ENCODE measurements at regions not wholly inside any gene's neighbourhood (a gene's known extent, or its start where the extent isn't known, plus 50 kb on each side); places are given as distances from the start of the nearest gene placed in this dataset.

- POLR2A ChIA-PET, result no interaction called here
- DNase-seq (ENCODE audit: low read depth, low spot score) (no peak), FAIRE-seq (no peak)
- Histone ChIP-seq H3K27ac (ENCODE audit: insufficient read depth, low read depth, low read length) (no peak overlapping the region), H2AFZ (ENCODE audit: low read depth, low read length) (no peak overlapping the region), H4K20me1 (replicated peaks; ENCODE audit: control insufficient read depth, extremely low read depth, insufficient read depth, low read length) (no peaks in the 10 kb centered on the region), H3K79me2 (ENCODE audit: control insufficient read depth, insufficient read depth, low read length) (no peaks in the 10 kb centered on the region), H3K9ac (replicated peaks; ENCODE audit: extremely low read depth, insufficient read depth, low read length) (no peak overlapping the region), H3K9me1 (replicated peaks; ENCODE audit: control insufficient read depth, extremely low read depth, insufficient read depth, low read length) (no peaks in the 10 kb centered on the region), H3K9me3 (replicated peaks; ENCODE audit: control insufficient read depth, insufficient read depth, low read length) (no peaks in the 10 kb centered on the region), H3K27me3 (ENCODE audit: control insufficient read depth in 2 of 2, insufficient read depth in 2 of 2, low read length in 2 of 2) (no peaks in the 10 kb centered on the region), H3K4me2 (ENCODE audit: insufficient read depth, low read length) (no peak overlapping the region), H3K36me3 (ENCODE audit: control insufficient read depth in 2 of 2, extremely low read depth in 1 of 2, insufficient read depth in 2 of 2, low read length in 2 of 2) (no peaks in the 10 kb centered on the region), H3K4me1 (ENCODE audit: control insufficient read depth, extremely low read depth, insufficient read depth, low read length) (no peaks in the 10 kb centered on the region), H3K4me3 (replicated peaks in 1 of 3; ENCODE audit: insufficient read depth in 1 of 3, low read depth in 1 of 3, low read length in 3 of 3) (no peak overlapping the region)
- CTCF ChIA-PET, result no interaction called here
- dilution Hi-C loops (cut with MboI; ENCODE audit: extremely low pct_ligation_motif_present, low sequenced_read_pairs), result no loop called here
- intact Hi-C loops (cut with micrococcal nuclease), result no loop called here
- BruUV-seq (replicated peaks), result no TSS peak
- TF ChIP-seq CTCF (IDR thresholded peaks at IDR 0.05; ENCODE audit: extremely low read depth in 1 of 2, insufficient read depth in 1 of 2, low read depth in 1 of 2, low read length in 2 of 2) (no peak), EZH2 (IDR thresholded peaks at IDR 0.05; ENCODE audit: borderline replicate concordance, low read depth, low read length, severe bottlenecking) (no peak), FOS (IDR thresholded peaks at IDR 0.05; ENCODE audit: borderline replicate concordance, insufficient read depth, low read length) (no peak), JUN (IDR thresholded peaks at IDR 0.05; ENCODE audit: borderline replicate concordance, insufficient read depth, insufficient read length, low read depth) (no peak), MYC (IDR thresholded peaks at IDR 0.05; ENCODE audit: low read depth, low read length) (no peak)
These were observed 137.9 kb downstream of the VSIG4 start for GRCh38 chrX:65902011-65902410.
